ENCODE measurements at regions not wholly inside any gene's neighbourhood (a gene's known extent, or its start where the extent isn't known, plus 50 kb on each side); places are given as distances from the start of the nearest gene placed in this dataset.

DNA sequence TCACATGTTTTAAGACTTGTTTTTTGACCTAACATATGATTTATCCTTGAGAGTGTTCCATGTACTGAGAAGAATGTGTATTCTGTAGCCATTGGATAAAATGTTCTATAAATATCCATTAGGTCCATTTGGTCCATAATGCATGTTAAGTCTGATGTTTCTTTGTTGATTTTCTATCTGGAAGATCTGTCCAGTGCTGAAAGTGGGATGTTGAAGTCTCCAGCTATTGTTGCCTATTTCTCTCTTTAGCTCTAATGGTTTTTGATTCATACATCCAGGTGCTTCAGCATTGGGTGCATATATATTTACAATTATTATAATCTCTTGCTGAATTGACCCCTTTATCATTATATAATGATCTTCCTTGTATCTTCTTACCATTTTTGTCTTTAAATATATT is 451.1 kb downstream of the BRINP1 start:
- Mint-ChIP-seq H3K27ac (no peak overlapping the region), H3K9me3 (ENCODE audit: low read depth) (peaks cover 18% of the 10 kb centered on the region), H3K4me3 (no peak overlapping the region), H3K27me3 (no peaks in the 10 kb centered on the region), H3K36me3 (no peaks in the 10 kb centered on the region), H3K4me1 (ENCODE audit: low read depth) (no peaks in the 10 kb centered on the region)

DNA sequence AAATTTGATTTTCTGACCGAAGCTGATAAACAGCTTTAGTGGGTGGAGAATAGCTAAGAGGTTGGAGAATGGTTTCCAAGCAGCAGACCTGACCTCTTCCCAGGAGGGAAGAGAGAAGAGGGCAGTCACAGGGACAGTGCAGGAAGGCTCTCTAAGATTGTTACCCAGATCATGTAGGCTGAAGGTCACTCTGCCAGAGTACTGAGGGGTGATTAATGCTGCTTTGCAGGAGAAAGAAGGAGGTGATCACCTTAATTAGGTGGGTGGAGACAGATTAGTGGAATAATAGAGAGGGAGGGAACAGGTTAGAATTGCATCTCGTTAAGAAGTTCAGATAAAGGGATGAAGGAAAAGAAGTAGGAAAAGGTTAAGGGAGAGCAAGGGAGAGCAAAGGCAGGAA is 440.5 kb downstream of the BRINP1 start:
- Mint-ChIP-seq H3K9me3 (ENCODE audit: low read depth) (no peaks in the 10 kb centered on the region), H3K4me3 (no peak overlapping the region)

DNA sequence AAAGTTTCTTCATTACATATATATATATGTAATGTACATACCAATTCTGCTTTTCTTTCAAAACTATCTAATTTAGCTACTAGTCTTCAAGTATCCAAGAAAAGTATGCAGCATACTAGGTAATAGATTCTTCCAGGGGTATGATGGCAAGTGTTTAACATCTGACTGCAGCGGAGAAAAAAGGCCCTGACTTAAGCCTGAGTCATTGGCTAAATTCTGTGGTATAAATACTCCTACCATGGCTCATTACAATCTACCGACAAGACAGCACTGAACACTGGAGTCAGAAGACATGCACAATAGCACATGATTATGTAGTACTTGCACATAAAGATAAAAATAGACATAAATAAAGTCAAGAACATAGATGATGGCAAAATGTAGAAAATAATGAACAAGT is 439.9 kb downstream of the BRINP1 start:
- Mint-ChIP-seq H3K9me3 (ENCODE audit: low read depth) (no peaks in the 10 kb centered on the region), H3K36me3 (no peaks in the 10 kb centered on the region), H3K4me3 (no peak overlapping the region), H3K27me3 (peaks cover 3% of the 10 kb centered on the region), H3K27ac (no peak overlapping the region), H3K4me1 (ENCODE audit: low read depth) (no peaks in the 10 kb centered on the region)

More for the DNA sequence above, 440.5 kb downstream of the BRINP1 start:
- H3K27ac Mint-ChIP-seq = no peak overlapping the region
- H3K27me3 Mint-ChIP-seq = peaks cover 3% of the 10 kb centered on the region
- H3K4me1 Mint-ChIP-seq (ENCODE audit: low read depth) = no peaks in the 10 kb centered on the region
- no peaks in the 10 kb centered on the region for H3K36me3 Mint-ChIP-seq

DNA sequence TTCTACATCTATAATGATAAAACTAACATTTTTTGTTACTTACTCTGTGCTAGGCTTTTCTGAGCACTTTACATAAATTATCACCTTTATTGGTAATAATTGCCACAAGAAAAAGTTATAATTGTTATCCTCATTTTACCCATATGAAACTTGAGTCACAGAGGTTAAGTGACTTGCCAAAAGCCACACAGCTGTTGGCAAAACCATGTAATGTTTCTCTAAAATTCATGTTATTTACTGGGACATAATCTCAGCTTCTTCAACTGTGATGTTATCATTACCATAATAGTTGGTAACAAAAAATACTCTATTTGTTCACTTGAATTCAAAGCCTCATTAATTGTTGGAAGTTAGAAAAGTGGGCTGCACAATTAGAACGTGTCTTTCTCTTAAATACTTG is 437.3 kb downstream of the BRINP1 start:
- no peak overlapping the region for H3K27ac Mint-ChIP-seq
- no peaks in the 10 kb centered on the region for H3K4me1 Mint-ChIP-seq (ENCODE audit: low read depth)
- H3K4me3 Mint-ChIP-seq = no peak overlapping the region
- H3K9me3 Mint-ChIP-seq (ENCODE audit: low read depth) = peaks cover 3% of the 10 kb centered on the region
- H3K27me3 Mint-ChIP-seq = peaks cover 3% of the 10 kb centered on the region
- H3K36me3 Mint-ChIP-seq = no peaks in the 10 kb centered on the region

DNA sequence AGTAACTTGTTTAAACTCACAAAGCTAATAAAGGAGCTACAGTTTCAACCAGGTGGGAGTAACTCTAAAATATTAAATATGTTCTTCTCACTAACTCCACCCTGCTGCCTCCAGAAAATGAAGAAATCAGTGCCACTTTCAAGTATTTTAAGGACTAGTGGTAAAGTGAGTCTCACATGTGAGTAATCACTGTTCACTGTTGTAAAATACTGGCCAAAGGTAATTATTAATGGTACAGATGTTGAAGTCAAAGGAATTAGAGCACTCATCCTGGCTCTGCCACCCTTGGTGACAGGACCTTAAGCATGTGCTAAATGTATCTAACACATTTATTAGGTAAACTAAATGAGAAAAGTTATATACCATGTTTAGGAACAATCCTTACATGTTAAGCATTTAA is 430.7 kb downstream of the BRINP1 start:
- H3K4me3 Mint-ChIP-seq = no peak overlapping the region
- H3K27ac Mint-ChIP-seq = no peak overlapping the region

DNA sequence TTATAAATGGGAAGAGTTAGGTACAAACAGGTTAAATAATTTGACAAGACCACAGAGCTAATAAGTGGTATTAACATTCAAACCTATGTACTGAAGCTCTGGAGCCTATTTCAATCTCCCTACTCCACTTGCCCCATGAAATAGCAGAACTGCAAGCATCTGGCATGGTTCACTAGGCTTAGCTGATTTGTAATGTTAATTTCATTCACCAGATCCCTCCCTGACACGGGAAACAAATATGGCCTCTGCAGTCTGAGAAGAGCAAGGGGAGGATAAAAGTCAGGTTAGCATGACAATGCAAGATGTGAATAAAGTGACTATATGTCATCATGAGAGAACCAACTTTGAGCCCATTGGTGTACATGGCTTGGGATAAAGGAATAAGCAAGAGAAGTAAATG is 428.8 kb downstream of the BRINP1 start:
- no peak overlapping the region for H3K27ac Mint-ChIP-seq
- H3K9me3 Mint-ChIP-seq (ENCODE audit: low read depth) = peaks cover 11% of the 10 kb centered on the region
- H3K4me1 Mint-ChIP-seq (ENCODE audit: low read depth) = no peaks in the 10 kb centered on the region
- no peaks in the 10 kb centered on the region for H3K36me3 Mint-ChIP-seq
- H3K27me3 Mint-ChIP-seq = no peaks in the 10 kb centered on the region
- no peak overlapping the region for H3K4me3 Mint-ChIP-seq

More for the DNA sequence above, 430.7 kb downstream of the BRINP1 start:
- H3K36me3 Mint-ChIP-seq = no peaks in the 10 kb centered on the region
- peaks cover 11% of the 10 kb centered on the region for H3K9me3 Mint-ChIP-seq (ENCODE audit: low read depth)
- no peaks in the 10 kb centered on the region for H3K4me1 Mint-ChIP-seq (ENCODE audit: low read depth)
- H3K27me3 Mint-ChIP-seq = no peaks in the 10 kb centered on the region

DNA sequence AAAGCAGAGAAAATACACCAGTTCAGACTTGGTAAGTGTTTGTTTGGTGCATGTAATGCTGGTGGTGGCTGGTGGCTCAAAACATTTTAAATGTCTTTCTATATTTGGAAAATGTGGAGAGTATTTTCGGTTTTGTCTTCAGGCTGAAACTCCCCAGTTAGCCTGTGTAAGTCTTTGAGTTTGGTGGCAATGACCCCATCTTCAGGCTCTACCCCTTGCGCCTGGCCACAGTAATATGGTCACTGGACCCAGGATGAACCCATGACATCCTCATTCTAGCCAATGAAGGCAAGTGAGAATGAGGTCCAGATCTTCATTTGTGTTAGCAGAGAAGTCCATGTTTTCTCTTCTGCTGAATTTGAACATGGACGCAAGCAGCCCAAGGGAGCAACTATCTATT is 422.6 kb downstream of the BRINP1 start:
- no peaks in the 10 kb centered on the region for H3K27me3 Mint-ChIP-seq
- H3K4me1 Mint-ChIP-seq (ENCODE audit: low read depth) = no peaks in the 10 kb centered on the region
- no peaks in the 10 kb centered on the region for H3K9me3 Mint-ChIP-seq (ENCODE audit: low read depth)
- H3K27ac Mint-ChIP-seq = no peak overlapping the region
- no peak overlapping the region for H3K4me3 Mint-ChIP-seq
- no peaks in the 10 kb centered on the region for H3K36me3 Mint-ChIP-seq

DNA sequence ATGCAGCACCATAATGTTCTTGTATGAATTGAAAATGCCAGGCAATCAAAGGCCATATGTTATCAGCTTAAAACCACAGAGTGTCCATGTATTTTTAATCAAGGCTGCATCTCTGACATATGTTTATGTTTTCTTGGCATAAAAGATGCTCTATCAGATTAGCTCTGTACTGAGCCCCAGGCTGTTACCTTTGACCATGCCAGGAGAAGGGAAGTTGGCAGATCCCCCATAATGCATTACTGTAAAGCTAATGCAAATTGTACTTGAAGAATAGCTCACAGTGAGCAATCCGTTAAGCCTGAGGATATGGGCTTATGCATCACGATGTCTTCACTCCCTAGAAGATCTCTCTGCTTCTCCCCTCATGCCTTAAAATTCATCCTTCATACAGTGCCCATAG is 414.4 kb downstream of the BRINP1 start:
- Mint-ChIP-seq H3K27ac (no peak overlapping the region), H3K9me3 (ENCODE audit: low read depth) (peaks cover 10% of the 10 kb centered on the region), H3K4me3 (no peak overlapping the region), H3K27me3 (no peaks in the 10 kb centered on the region), H3K4me1 (ENCODE audit: low read depth) (no peaks in the 10 kb centered on the region), H3K36me3 (no peaks in the 10 kb centered on the region)

DNA sequence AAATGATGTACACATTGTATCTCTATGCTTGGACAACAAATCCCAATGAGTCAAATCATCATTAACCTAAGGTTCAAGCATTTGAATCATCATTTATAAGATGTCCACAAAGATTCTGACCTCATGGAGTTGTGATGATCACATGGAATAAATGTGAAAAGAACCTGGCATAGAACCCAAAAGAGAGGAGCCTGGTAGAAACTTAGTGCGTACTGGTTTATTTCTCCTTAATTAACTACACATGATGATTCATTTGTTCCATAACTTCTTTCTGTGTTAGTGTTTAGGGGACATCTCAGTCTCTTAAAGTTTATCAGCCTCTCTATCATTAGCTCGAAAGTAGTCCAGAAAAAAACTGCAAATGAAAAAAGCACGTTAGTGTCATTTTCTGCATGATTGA is 411.6 kb downstream of the BRINP1 start:
- Mint-ChIP-seq H3K36me3 (no peaks in the 10 kb centered on the region), H3K27ac (no peak overlapping the region), H3K4me1 (ENCODE audit: low read depth) (no peaks in the 10 kb centered on the region), H3K4me3 (no peak overlapping the region), H3K9me3 (ENCODE audit: low read depth) (peaks cover 10% of the 10 kb centered on the region), H3K27me3 (no peaks in the 10 kb centered on the region)

DNA sequence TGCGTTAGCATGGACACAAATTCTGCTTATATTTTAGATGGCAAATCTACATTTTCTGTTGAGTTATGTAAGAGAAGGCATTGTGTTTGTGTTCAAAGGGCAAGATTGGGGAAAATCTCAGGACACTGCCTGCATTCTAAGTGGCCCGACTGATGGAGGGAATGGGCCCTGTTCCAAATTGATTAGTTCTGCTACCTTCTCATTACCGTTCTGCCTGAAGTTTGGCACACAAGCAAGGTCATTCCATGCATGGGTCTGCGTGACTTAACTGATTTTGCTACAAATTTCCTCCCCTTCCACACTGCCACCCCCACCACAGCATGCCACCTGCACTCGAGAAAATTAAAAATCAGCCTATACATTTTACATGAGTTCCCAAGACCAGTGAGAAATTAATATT is 409.9 kb downstream of the BRINP1 start:
- Mint-ChIP-seq H3K4me3 (no peak overlapping the region), H3K36me3 (no peaks in the 10 kb centered on the region), H3K27me3 (no peaks in the 10 kb centered on the region), H3K27ac (no peak overlapping the region), H3K4me1 (ENCODE audit: low read depth) (no peaks in the 10 kb centered on the region), H3K9me3 (ENCODE audit: low read depth) (peaks cover 11% of the 10 kb centered on the region)

DNA sequence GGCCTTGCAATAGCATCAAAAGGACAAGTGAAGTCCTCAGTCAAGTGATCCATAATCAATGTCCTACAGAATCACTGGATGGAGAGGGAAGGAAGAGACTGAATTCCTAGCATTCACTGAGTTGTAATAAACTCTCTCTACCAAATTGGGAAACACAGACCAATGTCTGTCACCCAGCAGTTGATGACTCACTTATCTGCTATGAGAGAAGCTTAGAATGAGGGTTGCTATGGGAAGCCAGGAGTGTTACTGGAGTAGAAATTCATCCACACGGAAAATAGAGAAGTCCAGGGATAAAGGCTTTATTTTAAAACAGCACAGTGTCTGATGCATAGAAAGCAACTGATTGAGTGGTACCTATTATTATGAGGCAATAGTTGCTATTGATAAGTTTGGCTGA is 407.4 kb downstream of the BRINP1 start:
- no peak overlapping the region for H3K4me3 Mint-ChIP-seq

DNA sequence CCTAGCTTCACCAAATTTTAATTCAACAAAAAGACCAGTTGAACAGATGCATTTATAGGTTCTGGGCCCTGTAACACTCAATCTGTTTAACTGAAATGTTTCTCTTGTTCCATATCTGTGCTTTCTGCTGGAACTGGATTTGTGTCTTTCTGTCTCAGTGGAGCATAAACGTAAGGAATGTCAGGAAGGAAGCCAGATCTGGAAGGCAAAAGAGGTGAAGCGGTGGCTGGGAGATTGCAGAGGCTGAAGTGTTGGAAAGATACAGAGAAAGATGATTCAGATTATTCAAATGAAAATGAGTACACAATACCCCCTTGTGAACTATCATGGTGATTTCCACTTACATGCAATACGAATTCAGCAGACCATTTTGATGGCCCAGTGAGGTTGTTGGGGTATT is 406.8 kb downstream of the BRINP1 start:
- Mint-ChIP-seq H3K27ac (no peak overlapping the region), H3K4me1 (ENCODE audit: low read depth) (no peaks in the 10 kb centered on the region), H3K4me3 (no peak overlapping the region), H3K9me3 (ENCODE audit: low read depth) (peaks cover 14% of the 10 kb centered on the region), H3K27me3 (no peaks in the 10 kb centered on the region), H3K36me3 (no peaks in the 10 kb centered on the region)

More for the DNA sequence above, 407.4 kb downstream of the BRINP1 start:
- no peaks in the 10 kb centered on the region for H3K36me3 Mint-ChIP-seq
- H3K27me3 Mint-ChIP-seq = no peaks in the 10 kb centered on the region
- no peak overlapping the region for H3K27ac Mint-ChIP-seq
- H3K4me1 Mint-ChIP-seq (ENCODE audit: low read depth) = no peaks in the 10 kb centered on the region
- peaks cover 14% of the 10 kb centered on the region for H3K9me3 Mint-ChIP-seq (ENCODE audit: low read depth)

DNA sequence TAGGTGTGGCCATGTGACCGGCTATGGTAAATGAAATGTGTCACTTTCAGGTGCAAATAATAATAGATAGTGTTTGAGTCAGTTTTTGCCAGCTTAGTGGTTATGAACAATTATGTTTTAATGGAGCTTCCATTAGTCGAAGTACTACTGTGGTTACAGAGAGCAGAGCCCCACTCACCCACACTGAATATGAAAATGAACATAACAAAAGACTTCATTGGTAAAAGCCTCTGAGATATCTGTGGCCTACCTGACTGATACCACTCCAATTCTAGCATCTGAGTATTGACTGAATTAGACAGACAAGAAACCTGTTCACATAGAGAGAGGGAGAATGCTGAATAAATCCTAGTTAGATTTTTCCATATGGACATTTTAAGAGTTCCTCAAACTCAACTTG is 405.6 kb downstream of the BRINP1 start:
- Mint-ChIP-seq H3K4me1 (ENCODE audit: low read depth) (no peaks in the 10 kb centered on the region), H3K27me3 (no peaks in the 10 kb centered on the region), H3K9me3 (ENCODE audit: low read depth) (peaks cover 14% of the 10 kb centered on the region), H3K27ac (no peak overlapping the region), H3K4me3 (no peak overlapping the region), H3K36me3 (no peaks in the 10 kb centered on the region)

DNA sequence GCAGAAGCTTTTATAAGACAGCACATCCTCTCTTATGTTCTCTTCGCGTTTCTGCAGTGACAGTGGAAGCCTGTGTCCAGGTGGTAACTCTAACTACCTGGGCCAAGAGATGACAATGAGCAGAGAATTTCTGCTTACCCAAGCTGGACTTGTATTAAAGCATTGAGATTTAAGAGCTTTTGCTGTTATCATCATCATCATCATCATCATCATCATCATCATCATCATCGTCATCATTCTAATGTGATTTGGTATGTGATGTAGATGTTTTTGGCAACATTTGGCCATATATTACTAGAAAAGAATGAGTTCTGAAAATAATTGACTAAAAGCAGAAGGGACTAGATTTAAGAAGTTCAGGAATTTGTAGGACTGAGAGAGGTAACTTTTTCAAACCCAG is 401.3 kb downstream of the BRINP1 start:
- H3K27ac Mint-ChIP-seq = no peak overlapping the region
- no peak overlapping the region for H3K4me3 Mint-ChIP-seq
- H3K27me3 Mint-ChIP-seq = no peaks in the 10 kb centered on the region
- H3K4me1 Mint-ChIP-seq (ENCODE audit: low read depth) = no peaks in the 10 kb centered on the region
- H3K9me3 Mint-ChIP-seq (ENCODE audit: low read depth) = peaks cover 16% of the 10 kb centered on the region
- H3K36me3 Mint-ChIP-seq = no peaks in the 10 kb centered on the region

DNA sequence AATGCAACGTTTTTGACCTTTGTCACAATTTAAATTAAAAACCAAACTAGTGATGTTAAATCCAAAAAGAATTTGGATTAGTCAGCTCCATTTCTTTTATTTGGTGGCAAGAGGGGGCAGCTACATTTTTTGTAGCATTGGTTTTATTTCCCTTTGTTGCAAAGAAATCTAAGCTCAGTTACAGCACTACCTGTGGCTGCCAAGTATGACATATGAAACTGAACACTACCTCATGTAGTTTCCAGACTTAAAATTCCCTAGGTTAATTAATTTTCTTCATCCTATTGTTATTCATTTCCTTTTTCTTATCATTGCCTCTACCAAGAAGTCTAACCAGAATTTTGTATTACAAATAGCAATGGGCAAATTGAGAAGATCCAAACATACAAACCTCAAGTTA is 393.5 kb downstream of the BRINP1 start:
- Mint-ChIP-seq H3K36me3 (no peaks in the 10 kb centered on the region), H3K27ac (no peak overlapping the region), H3K4me1 (ENCODE audit: low read depth) (no peaks in the 10 kb centered on the region), H3K27me3 (no peaks in the 10 kb centered on the region), H3K4me3 (no peak overlapping the region), H3K9me3 (ENCODE audit: low read depth) (peaks cover 5% of the 10 kb centered on the region)

DNA sequence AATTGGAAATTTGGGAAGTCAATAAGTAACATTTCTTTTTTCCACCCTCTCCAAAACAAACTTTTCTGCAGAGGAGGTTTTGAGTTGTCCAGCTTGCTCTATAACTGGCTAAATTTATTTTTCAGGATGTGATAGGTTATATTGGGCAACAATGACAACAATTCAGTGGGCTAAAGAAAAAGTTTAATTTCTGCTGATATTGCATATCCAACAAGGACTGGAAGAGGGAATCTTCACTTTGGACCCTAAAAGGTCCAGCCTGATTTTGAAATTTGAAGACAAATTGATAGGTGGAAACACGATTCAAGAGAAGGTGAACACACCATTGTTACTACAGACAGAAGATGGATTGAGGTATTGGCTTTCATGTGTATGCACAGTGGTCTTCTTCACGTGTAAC is 393.1 kb downstream of the BRINP1 start:
- peaks cover 3% of the 10 kb centered on the region for H3K9me3 Mint-ChIP-seq (ENCODE audit: low read depth)
- H3K4me3 Mint-ChIP-seq = no peak overlapping the region
- no peaks in the 10 kb centered on the region for H3K4me1 Mint-ChIP-seq (ENCODE audit: low read depth)
- H3K36me3 Mint-ChIP-seq = no peaks in the 10 kb centered on the region
- no peak overlapping the region for H3K27ac Mint-ChIP-seq
- no peaks in the 10 kb centered on the region for H3K27me3 Mint-ChIP-seq

DNA sequence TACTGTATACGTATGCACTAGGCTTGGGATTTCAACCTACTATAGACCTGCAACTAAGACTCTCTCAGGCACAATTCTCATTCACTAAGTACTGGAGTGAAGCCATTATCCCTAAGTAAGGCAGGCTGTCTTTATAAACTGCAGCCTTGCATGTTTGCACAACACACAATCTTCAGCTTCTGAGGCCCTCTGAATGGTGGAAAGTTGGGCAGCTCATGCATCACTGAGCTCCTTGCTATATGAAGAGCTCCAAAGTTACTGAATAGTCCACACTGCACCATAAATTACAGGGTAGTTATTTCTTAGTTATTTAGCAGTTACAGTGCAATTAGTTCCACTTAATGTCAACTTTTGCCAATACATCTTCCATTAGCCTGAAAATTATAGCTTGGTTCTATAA is 384.6 kb downstream of the BRINP1 start:
- H3K36me3 Mint-ChIP-seq = no peaks in the 10 kb centered on the region
- no peak overlapping the region for H3K4me3 Mint-ChIP-seq
- H3K27ac Mint-ChIP-seq = no peak overlapping the region
- H3K27me3 Mint-ChIP-seq = peaks cover 1% of the 10 kb centered on the region
- H3K4me1 Mint-ChIP-seq (ENCODE audit: low read depth) = no peaks in the 10 kb centered on the region
- peaks cover 4% of the 10 kb centered on the region for H3K9me3 Mint-ChIP-seq (ENCODE audit: low read depth)
